A673 (cell line): ENCODE measurements at regions not wholly inside any gene's neighbourhood (a gene's known extent, or its start where the extent isn't known, plus 50 kb on each side); places are given as distances from the start of the nearest gene placed in this dataset.

Source experiments
- EZH2 ChIP-seq: fragments of 200-600 bp; sonication (generic); IDR thresholded peaks from 2 replicates; pipeline ENCODE4 v1.6.1; 2017; ENCODE audit warnings: borderline replicate concordance, low read depth, mild to moderate bottlenecking, mixed read lengths, antibody characterized with exemption, low read length; ENCODE audit not compliant: poor library complexity, severe bottlenecking
- TF ChIP-seq, protein P1 (sequence below): fragments of 300-800, 200-600 bp; sonication (generic); conservative IDR thresholded peaks from 2 replicates; pipeline ENCODE4 v1.5.1; 2017; ENCODE audit warnings: low read depth, mild to moderate bottlenecking, antibody characterized with exemption, low read length, moderate library complexity, mixed read lengths

DNA sequence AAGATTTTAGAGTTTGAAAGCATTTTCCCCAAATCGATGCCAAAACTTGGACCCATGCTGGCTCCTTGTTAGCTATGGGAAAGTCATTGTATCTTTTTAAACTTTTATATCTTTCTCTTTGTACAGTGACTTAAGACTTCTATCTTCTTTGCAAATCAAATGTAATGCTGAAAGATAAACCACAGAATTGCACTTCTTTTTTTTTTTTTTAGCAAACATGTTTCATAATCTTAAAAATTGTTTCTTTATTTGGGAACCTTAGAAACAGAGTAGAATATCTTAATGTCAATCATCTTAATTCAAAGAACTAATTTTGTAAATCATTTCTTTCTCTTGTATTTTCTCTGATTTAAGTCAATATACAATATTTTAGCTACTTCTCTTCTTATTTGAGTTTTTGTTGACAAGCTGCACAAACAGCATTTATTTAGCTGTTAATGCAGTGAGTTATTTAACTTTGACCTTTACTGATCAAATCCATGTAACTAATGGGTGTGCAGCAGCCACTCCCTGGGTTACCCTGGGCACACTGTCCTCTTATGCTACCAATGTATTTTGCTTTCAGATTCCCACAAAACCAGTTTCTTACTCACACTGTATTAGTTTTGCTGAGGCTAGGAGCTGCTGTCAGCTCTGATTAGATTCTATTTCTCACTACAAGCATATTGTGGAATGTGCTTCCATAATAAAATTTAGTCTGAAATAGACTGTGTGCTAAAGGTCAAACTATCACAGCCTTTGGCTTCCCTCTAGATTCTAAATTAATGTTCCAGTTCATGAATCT, 279.6 kb downstream of the ADGB start:
- TF ChIP-seq, protein P1, sequence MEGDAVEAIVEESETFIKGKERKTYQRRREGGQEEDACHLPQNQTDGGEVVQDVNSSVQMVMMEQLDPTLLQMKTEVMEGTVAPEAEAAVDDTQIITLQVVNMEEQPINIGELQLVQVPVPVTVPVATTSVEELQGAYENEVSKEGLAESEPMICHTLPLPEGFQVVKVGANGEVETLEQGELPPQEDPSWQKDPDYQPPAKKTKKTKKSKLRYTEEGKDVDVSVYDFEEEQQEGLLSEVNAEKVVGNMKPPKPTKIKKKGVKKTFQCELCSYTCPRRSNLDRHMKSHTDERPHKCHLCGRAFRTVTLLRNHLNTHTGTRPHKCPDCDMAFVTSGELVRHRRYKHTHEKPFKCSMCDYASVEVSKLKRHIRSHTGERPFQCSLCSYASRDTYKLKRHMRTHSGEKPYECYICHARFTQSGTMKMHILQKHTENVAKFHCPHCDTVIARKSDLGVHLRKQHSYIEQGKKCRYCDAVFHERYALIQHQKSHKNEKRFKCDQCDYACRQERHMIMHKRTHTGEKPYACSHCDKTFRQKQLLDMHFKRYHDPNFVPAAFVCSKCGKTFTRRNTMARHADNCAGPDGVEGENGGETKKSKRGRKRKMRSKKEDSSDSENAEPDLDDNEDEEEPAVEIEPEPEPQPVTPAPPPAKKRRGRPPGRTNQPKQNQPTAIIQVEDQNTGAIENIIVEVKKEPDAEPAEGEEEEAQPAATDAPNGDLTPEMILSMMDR: no peak
- no peak for TF ChIP-seq EZH2
